ENCODE measurements at regions not wholly inside any gene's neighbourhood (a gene's known extent, or its start where the extent isn't known, plus 50 kb on each side); places are given as distances from the start of the nearest gene placed in this dataset.

DNA sequence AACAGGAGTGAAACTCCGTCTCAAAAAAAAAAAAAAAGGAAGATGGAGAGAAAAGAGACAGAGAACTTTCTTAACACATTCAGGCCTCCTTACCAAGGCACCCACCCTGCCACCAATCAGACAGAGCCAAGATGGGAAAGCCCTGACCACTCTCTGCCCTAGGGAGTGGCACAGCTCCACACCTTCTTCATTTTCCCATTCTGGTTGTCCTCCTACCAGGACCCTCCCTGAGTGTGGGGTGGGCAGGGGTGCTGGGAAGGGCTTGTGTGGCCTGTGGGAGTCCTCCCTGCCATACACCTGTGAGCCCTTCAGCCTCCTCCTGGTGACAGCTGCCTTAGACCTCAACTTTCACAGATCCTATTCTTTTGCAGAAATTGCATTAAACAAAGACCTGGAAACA is 513.6 kb downstream of the BCL11B start:
- Histone ChIP-seq H3K27me3 (replicated peaks; ENCODE audit: control insufficient read depth, insufficient read depth, low read length) (no peaks in the 10 kb centered on the region), H3K36me3 (ENCODE audit: control insufficient read depth, insufficient read depth, low read length) (no peaks in the 10 kb centered on the region), H3K4me1 (no peaks in the 10 kb centered on the region), H3K4me3 (ENCODE audit: low read depth, low read length) (no peak overlapping the region), H3K9me3 (peaks cover 4% of the 10 kb centered on the region)
- no peaks in the 10 kb centered on the region for H3K36me3 Mint-ChIP-seq (ENCODE audit: insufficient read depth, unreplicated experiment)
- peaks cover 45% of the 10 kb centered on the region for H3K9me3 Mint-ChIP-seq (ENCODE audit: unreplicated experiment)
- no TSS peak for BruUV-seq (replicated peaks)
- intact Hi-C loops (cut with micrococcal nuclease; ENCODE audit: unreplicated experiment): no loop called here
- ChIA-PET POLR2A (no interaction called here), CTCF (no interaction called here)
- no peak overlapping the region for H3K4me3 Mint-ChIP-seq (ENCODE audit: unreplicated experiment)
- H3K27ac Mint-ChIP-seq (ENCODE audit: unreplicated experiment): no peak overlapping the region
- no peak for DNase-seq
- no peak for TF ChIP-seq CTCF (IDR thresholded peaks at IDR 0.05; ENCODE audit: insufficient read depth in 1 of 2, low read depth in 1 of 2, low read length in 1 of 2, severe bottlenecking in 1 of 2, unreplicated experiment in 1 of 2)
- H3K4me1 Mint-ChIP-seq (ENCODE audit: low read depth, unreplicated experiment): no peaks in the 10 kb centered on the region
- H3K27me3 Mint-ChIP-seq (ENCODE audit: insufficient read depth, unreplicated experiment): no peaks in the 10 kb centered on the region

DNA sequence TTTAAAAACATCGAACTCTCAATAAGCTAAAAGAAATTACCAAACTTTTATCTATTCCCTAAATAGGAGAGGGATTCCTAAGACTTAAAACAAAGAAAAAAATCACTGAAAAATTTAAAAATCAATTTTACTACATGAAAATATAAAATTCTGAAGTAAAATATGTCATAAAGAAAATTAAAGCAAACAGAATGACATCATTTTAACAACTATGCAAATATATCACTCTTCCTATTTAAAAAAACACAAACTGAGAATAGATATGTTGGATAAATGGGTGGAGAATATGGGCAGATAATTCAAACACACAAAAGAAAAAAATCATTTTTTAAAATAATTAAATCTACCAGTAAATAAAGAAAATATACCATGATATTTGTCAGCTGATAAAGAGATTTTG is 510.0 kb downstream of the BCL11B start:
- DNase-seq: no peak
- no peaks in the 10 kb centered on the region for H3K36me3 ChIP-seq (ENCODE audit: control insufficient read depth, insufficient read depth, low read length)
- no peak for TF ChIP-seq CTCF (IDR thresholded peaks at IDR 0.05; ENCODE audit: insufficient read depth in 1 of 2, low read depth in 1 of 2, low read length in 1 of 2, severe bottlenecking in 1 of 2, unreplicated experiment in 1 of 2)
- Mint-ChIP-seq H3K4me1 (ENCODE audit: low read depth, unreplicated experiment) (no peaks in the 10 kb centered on the region), H3K4me3 (ENCODE audit: unreplicated experiment) (no peak overlapping the region), H3K9me3 (ENCODE audit: unreplicated experiment) (peaks cover 36% of the 10 kb centered on the region), H3K27me3 (ENCODE audit: insufficient read depth, unreplicated experiment) (no peaks in the 10 kb centered on the region), H3K27ac (ENCODE audit: unreplicated experiment) (no peak overlapping the region), H3K36me3 (ENCODE audit: insufficient read depth, unreplicated experiment) (no peaks in the 10 kb centered on the region)
- no peaks in the 10 kb centered on the region for H3K4me1 ChIP-seq
- peaks cover 13% of the 10 kb centered on the region for H3K9me3 ChIP-seq
- no TSS peak for BruUV-seq (replicated peaks)
- H3K4me3 ChIP-seq (ENCODE audit: low read depth, low read length): no peak overlapping the region
- POLR2A ChIA-PET: no interaction called here
- no peaks in the 10 kb centered on the region for H3K27me3 ChIP-seq (replicated peaks; ENCODE audit: control insufficient read depth, insufficient read depth, low read length)
- intact Hi-C loops (cut with micrococcal nuclease; ENCODE audit: unreplicated experiment): no loop called here
- CTCF ChIA-PET: no interaction called here

DNA sequence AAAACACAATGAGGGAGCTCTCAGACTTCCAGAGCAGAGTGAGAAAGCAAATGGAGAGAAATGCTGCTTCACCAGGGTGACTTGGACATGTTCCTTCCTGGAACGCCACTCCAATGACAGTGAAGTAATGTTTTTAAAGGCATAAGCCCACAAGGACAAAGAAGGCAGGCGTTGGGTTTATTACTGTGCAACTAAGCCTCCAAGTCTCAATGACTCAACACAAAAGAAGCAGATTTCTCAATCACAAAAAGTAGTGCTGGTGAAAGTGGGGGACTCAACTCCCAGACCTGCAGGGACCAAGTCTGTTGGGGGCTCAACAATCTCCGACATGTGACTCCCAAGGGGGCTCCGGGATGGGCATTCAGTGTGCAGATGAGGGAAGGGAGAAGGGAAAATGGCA is 505.2 kb downstream of the BCL11B start:
- Mint-ChIP-seq H3K4me1 (ENCODE audit: low read depth, unreplicated experiment) (no peaks in the 10 kb centered on the region), H3K9me3 (ENCODE audit: unreplicated experiment) (peaks cover 16% of the 10 kb centered on the region), H3K27me3 (ENCODE audit: insufficient read depth, unreplicated experiment) (no peaks in the 10 kb centered on the region), H3K4me3 (ENCODE audit: unreplicated experiment) (no peak overlapping the region), H3K36me3 (ENCODE audit: insufficient read depth, unreplicated experiment) (no peaks in the 10 kb centered on the region), H3K27ac (ENCODE audit: unreplicated experiment) (no peak overlapping the region)
- Histone ChIP-seq H3K36me3 (ENCODE audit: control insufficient read depth, insufficient read depth, low read length) (no peaks in the 10 kb centered on the region), H3K9me3 (peaks cover 11% of the 10 kb centered on the region), H3K4me1 (no peaks in the 10 kb centered on the region), H3K27me3 (replicated peaks; ENCODE audit: control insufficient read depth, insufficient read depth, low read length) (no peaks in the 10 kb centered on the region), H3K4me3 (ENCODE audit: low read depth, low read length) (no peak overlapping the region)
- DNase-seq: no peak
- no peak for TF ChIP-seq CTCF (IDR thresholded peaks at IDR 0.05; ENCODE audit: insufficient read depth in 1 of 2, low read depth in 1 of 2, low read length in 1 of 2, severe bottlenecking in 1 of 2, unreplicated experiment in 1 of 2)
- intact Hi-C loops (cut with micrococcal nuclease; ENCODE audit: unreplicated experiment): no loop called here
- BruUV-seq (replicated peaks): no TSS peak
- ChIA-PET CTCF (no interaction called here), POLR2A (no interaction called here)

All from Caco-2 (cell line).